ENCODE measurements at regions not wholly inside any gene's neighbourhood (a gene's known extent, or its start where the extent isn't known, plus 50 kb on each side); places are given as distances from the start of the nearest gene placed in this dataset.

GRCh38 chr10:128741680-128742079 is 615.5 kb upstream of the MKI67 start:
- DNase-seq (ENCODE audit: low read depth in 2 of 2): no peak

GRCh38 chr10:128744092-128744491 is 617.9 kb upstream of the MKI67 start:
- DNase-seq (ENCODE audit: low read depth in 2 of 2): no peak

- no peak for DNase-seq (ENCODE audit: low read depth in 2 of 2)
Measured at GRCh38 chr10:128744811-128745305, 618.6 kb upstream of the MKI67 start.

- no peak for DNase-seq (ENCODE audit: low read depth in 2 of 2)
Measured at GRCh38 chr10:128747582-128748346, 621.5 kb upstream of the MKI67 start.

GRCh38 chr10:128751284-128751683 is 625.1 kb upstream of the MKI67 start:
- no peak for DNase-seq (ENCODE audit: low read depth in 2 of 2)

GRCh38 chr10:128751851-128752250 is 625.6 kb upstream of the MKI67 start:
- DNase-seq (ENCODE audit: low read depth in 2 of 2): no peak

- DNase-seq (ENCODE audit: low read depth in 2 of 2): no peak
Measured at GRCh38 chr10:128759174-128759573, 633.0 kb upstream of the MKI67 start.

- no peak for DNase-seq (ENCODE audit: low read depth in 2 of 2)
Measured at GRCh38 chr10:128763588-128763987, 637.4 kb upstream of the MKI67 start.

- DNase-seq (ENCODE audit: low read depth in 2 of 2): no peak
Measured at GRCh38 chr10:128764190-128764589, 638.0 kb upstream of the MKI67 start.

- DNase-seq (ENCODE audit: low read depth in 2 of 2): no peak
Measured at GRCh38 chr10:128766915-128767314, 640.7 kb upstream of the MKI67 start.

GRCh38 chr10:128774979-128775378 is 648.8 kb upstream of the MKI67 start:
- DNase-seq (ENCODE audit: low read depth in 2 of 2): no peak

- no peak for DNase-seq (ENCODE audit: low read depth in 2 of 2)
Measured at GRCh38 chr10:128775743-128776142, 649.5 kb upstream of the MKI67 start.

GRCh38 chr10:128776673-128777252 is 650.5 kb upstream of the MKI67 start:
- no peak for DNase-seq (ENCODE audit: low read depth in 2 of 2)

- no peak for DNase-seq (ENCODE audit: low read depth in 2 of 2)
Measured at GRCh38 chr10:128777342-128777741, 651.1 kb upstream of the MKI67 start.

GRCh38 chr10:128779416-128779815 is 653.2 kb upstream of the MKI67 start:
- no peak for DNase-seq (ENCODE audit: low read depth in 2 of 2)

- no peak for DNase-seq (ENCODE audit: low read depth in 2 of 2)
Measured at GRCh38 chr10:128780156-128780761, 654.0 kb upstream of the MKI67 start.

GRCh38 chr10:128781637-128782036 is 655.4 kb upstream of the MKI67 start:
- DNase-seq (ENCODE audit: low read depth in 2 of 2): no peak

- no peak for DNase-seq (ENCODE audit: low read depth in 2 of 2)
Measured at GRCh38 chr10:128784444-128784843, 658.2 kb upstream of the MKI67 start.

- DNase-seq (ENCODE audit: low read depth in 2 of 2): no peak
Measured at GRCh38 chr10:128792426-128793140, 666.4 kb upstream of the MKI67 start.

GRCh38 chr10:128793726-128794655 is 667.8 kb upstream of the MKI67 start:
- DNase-seq (ENCODE audit: low read depth in 2 of 2): no peak

GRCh38 chr10:128796396-128796912 is 670.2 kb upstream of the MKI67 start:
- no peak for DNase-seq (ENCODE audit: low read depth in 2 of 2)

Measured in stimulated activated CD4-positive, alpha-beta T cell treated with anti-CD3 and anti-CD28 coated beads, Interleukin-4, amount 100 ng/mL, for 48 hours (primary cell).